NCI-H524 (cell line): ENCODE measurements at regions not wholly inside any gene's neighbourhood (a gene's known extent, or its start where the extent isn't known, plus 50 kb on each side); places are given as distances from the start of the nearest gene placed in this dataset.
A peak's percentile ranks its signal among the peaks of the same experiment; 100 is the strongest.

Experiments used
- DNase-seq, 2 experiments: peaks; one replicate each; lab custom pipeline; 2025; lab: John Stamatoyannopoulos, UW

DNA sequence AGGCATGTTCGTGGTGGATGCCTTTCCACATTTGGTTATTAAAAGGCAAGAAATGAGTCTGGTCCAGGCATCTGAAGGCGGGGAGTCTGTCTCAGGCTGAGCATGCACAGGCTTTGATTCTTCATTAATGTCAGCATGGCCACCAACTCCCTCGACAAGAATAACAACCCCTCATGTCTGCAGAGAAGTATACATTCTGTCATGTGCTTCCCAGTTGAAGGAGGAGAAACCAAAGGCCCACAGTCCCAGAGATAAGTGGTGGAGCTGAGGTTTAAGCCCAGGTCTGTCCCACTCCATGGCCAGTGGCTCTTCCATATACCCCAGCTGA lies 61.6 kb upstream of the LAPTM5 start:
- DNase-seq: no peak

DNA sequence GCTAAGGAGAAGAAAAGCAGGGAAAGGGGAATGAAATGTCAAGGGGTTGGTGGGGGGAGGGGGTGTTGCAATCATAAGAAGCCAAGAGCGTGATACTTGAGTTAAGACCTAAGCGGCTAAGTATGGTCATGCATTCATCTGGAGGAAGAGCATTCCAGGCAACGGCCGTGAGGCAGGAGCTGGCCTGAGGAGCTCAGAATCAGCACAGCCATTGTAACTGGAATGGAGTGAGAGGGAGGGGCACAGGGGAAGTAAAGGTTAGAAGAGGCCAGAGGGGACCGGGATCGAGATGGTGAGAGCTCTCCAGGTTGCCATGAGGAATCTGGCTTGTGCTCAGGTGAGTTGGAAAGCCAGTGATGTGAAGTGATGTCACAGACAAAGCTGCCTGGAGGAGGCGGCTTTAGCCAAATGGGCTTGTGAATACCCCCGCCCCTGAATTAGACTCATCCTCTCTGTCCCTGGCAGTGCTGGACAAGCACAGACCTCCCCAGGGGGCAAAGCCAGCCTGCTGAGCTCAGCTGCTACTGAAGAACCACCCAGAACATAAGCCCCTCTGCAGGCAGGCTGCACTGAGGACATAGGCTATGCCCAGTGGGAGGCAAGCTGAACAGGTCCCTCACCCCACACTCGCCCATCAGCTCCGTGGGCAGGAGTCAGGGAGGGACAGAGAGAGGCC lies 61.1 kb upstream of the LAPTM5 start:
- DNase-seq: no peak

DNA sequence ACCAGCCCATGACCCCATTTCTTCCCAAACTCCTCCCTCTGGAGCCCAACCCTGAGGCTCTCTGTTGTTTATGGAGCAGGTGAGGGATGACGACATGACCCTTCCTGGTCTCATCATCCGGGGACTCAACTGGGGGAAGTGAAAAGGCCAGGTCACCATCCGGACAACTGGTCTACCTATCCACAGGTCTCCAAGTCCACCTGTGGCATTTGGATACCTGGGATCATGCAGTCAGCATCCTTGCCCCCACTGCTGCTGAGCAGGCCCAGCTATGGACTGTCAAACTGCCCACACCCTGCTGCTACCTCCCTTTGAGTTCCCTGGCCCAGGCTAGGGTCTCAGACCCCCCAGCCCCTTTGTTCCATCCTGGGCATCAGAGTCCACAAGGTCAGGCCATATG lies 60.0 kb upstream of the LAPTM5 start:
- no peak for DNase-seq

DNA sequence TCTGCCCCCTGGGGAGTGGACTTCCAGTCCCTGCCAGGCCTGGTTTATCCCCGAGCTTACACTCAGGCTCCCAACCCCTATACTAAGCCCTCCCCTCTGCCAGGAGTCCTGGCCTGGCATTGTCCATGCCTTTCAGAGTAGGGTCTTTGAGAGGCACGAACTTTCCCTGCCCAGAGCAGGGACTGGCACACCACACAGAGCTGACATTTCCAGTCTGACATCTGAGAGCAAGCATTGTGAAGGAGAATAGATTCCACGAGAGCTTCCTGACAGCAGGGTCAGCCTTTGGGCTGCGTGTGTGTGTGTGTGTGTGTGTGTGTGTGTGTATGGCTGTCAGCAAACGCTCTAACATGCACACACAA lies 59.5 kb upstream of the LAPTM5 start:
- no peak for DNase-seq

DNA sequence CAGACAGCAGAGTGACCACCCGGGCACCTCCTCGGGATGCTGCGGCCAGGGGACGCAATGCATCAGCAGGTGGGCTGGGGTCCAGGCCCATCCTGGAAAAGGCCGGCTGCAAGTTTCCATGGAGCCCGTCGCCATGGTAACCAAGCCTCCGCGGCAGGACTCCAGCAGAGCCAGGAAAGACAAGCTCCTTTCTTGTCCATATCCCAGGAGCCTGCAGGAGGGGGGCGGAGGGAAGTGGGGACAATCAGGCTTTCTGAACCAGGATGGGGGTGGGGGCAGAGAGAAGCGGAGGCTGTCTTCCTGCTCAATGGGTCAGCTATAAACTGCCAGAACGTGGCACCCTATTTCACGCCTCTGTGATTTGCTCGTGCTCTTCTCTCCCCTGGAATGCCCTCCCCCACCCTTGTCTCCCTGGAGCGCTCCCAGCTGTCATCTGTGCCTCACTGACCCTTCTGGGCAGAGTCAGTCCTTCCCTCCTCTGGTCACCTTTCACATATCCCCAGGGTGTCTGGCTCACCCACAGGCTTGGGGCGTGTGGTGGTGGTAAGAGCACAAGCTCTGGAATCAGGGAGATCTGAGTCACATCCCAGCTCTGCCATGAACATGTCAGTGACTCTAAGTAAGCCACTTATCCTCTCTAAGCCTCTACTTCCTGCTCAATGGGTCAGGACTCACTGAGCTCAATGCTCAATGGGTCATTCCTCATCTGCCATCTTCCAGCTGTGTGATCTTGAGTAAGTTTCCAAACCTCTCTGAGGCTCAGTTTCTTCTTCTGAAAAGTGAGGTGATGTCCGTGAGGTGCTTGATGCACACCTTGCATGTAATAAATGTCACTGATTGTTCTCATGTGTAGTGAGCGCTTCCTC lies 58.9 kb upstream of the LAPTM5 start:
- DNase-seq: peak; percentile 53 to 71

DNA sequence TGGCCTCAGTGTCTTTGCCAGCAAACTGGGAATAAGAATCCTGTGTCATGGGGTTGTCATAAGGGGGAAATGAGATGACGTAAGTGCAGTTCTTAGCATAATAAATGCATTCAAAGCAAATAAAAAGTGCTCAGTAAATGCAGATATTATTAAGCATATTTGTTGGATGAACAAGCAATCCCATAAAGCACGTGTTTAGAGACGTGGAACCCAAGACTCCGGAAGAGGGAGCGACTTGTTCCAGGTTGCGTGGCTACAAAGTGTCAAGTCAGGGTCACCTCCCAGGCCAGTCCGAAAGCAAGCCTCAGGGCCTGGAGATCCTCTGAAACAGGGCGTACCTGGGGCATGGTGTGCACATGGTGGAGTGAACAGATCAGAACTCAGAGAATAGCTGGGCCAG lies 58.0 kb upstream of the LAPTM5 start:
- DNase-seq: no peak

DNA sequence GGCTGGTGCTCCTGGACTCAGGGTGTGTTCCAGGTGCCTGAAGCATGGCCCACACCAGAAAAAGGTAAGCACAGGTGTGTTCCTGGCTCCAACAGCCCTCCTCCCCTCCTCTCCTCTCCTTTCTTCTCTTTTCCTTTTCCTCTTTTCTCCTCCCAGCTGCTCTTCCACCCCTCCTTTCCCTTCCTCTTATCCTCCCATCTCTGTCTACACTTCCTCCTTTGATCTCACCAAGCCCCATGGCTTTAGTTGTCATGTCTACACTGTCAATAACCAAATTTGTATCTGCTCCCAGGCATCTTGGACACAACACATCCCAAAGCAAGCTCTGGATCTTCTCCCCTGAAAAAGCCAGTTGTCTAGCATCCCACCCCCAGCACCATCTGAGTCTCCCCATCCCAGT lies 56.7 kb upstream of the LAPTM5 start:
- no peak for DNase-seq

DNA sequence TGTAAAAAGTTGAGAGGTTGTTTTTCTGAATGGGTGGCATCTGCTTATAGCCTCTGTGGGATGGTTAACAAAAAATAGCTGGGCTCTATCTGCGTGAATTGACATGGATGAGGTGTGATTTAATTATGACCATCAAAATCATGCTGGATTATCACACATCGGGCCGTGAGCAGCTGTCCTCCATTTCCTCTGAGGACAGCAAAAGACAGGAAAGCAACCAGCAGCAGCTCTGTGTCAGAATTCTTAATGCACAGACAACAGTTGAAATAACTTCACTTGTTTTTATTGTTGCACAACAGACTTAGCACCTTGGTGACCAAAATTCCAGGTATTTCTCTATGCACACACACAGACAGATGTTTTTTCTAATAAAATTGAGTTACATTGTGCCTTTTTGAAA lies 54.5 kb upstream of the LAPTM5 start:
- DNase-seq: peak in 1 of 2 experiments; percentile 15

DNA sequence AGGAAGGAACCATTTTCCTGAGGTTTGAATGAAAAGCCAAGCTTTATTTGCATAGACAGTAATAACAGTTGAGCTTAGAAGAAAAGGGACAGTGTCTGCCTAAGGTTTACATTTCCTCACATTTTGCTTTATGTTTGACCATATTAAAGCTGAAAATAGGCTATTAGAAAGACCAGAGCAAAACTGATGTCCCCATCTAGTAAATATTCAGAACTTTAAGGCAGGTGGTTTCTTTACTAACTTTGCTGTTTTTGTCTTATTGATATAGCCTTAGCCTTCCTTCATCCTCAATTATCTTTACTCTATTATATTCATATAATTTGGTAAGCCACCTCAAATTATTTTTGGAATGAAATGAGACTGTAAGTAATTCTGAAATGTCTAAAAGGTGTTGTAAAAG lies 53.6 kb upstream of the LAPTM5 start:
- DNase-seq: no peak

DNA sequence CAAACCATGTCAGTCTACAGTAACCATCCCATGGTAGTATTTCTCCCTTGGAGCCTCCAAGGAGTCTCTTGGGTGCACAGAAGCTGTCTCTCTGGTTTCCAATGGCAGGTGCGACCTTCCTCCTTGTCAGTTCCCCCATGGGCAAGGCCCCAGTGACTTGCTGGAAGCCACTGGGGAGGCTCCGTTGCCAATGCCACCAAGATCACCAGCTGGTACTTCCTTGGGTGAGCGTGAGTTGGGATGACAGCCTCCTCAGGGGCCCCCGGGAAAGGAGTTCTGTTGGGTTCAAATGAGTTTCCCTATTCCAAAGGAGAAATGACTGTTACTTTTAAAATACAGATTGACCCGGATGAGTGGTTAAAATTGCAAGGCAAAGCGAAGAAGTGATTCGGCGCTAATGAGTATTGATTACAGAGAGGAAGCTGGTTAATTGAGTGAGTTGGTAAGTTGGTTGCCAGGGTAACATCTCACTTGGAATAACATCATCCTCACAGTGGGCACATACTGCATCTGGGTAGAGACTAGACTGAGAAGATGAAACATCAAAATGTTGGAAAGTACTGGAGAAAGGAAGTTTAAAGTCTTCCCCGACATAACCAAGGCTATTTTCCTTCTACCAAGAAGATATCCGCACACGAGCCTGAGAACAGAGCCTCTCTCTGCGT lies 53.0 kb upstream of the LAPTM5 start:
- DNase-seq: no peak

DNA sequence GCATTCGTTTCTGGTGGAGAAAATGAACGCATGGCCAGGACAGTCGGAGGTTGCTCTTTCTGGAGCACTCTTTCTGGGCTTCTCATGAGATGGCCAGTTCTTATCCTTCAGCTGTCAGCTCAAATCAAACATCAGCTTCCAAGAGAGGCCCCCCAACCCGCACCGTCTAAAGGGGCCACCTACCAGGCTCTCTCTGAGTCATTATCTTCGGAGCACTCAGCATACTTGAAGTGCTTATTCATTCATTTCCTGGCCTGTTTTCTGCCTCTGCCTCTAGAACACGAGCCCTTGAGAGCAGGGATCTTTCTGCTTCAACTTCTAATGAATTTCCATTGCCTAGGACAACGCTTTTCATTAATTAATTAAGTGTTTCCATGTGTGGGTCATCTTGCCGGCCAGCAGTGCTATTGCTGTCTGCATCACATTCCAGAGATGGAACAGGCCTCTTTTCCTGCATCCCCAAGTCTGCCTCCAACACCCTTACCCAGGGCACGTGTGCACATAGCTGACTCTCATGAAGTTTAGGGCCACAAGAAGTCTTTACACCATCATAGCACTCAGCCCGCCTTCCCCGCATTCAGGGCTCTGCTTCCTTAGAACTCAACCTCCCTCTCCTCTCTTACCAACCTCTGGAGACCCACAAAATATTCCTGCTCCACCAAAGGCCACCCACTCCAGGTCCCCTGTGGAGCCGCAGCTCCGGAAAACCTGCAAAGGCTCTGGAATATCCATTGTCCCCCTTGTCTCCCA lies 52.1 kb upstream of the LAPTM5 start:
- DNase-seq: no peak

DNA sequence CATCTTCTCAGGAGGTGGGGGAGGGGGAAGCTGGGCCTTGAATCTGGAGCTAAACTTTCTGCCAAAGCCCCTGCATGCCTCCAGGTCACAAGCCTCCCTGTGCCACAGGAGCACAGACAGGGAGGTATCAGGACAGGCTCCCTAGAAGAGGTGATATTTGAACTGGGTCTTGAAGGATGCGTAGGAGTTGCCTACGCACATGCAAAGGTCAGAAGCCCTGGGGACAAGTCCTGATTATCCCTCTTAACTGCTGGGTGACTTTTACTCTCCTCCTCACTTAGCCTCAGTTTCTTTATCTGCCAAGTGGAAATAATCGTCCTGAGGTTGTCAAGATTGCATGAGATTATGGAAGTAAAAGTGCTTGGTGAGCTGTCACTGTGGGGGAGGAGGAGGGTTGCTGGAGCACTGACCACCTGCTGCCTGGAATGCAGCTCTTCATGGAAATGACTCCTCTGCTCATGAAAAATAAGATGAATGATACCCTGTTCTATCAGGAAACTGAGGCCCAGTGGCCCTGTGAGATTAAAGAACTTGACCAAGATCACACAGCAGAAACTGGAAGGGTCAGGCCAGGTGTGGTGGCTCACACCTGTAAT lies 50.6 kb upstream of the LAPTM5 start:
- no peak for DNase-seq

DNA sequence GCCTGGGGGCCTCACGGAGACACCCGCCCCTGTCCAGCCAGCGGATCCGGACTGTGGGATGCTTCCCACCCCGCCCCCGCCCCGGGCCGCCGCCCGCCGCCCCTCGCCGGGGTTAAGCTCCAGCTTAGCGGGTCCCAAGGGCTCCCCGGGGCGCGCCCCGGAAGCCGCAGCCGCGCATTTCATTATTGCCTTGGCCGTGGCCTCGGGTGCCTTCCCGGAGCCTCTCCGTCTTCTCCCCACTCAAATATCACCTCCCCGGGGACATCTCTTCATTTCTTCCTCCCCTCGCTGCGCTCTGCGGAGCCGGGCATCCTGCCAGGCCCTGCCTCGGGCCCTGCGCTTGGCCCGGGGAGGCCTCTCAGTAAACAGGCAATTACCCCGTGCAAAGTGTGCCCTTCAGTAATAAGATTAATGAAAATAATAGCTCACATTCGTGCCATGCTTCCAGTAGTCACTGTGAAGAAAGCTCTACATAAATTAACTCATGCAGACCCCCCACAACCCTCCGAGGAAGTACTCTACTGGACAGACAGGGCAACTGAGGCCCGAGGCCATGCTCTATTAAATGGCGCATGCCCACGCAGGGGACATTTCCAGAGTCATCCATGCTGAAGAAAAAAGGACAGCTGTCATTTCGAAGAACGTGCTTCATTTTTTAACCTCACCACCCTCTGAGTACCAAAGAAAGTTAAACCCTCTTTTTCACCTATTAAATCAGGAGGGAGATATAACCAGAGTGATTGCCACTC lies 49.9 kb upstream of the LAPTM5 start:
- DNase-seq: peak; percentile 60 to 72
